HCT116 (cell line): ENCODE measurements at regions not wholly inside any gene's neighbourhood (a gene's known extent, or its start where the extent isn't known, plus 50 kb on each side); places are given as distances from the start of the nearest gene placed in this dataset.

Experiments
- ATAC-seq: fragments of 200-7000 bp; cut with Tn5 transposase; 2 replicates; pipeline ENCODE4 v1.9.1; 2020; ENCODE audit warnings: mild to moderate bottlenecking, moderate library complexity
- BruUV-seq: library from RNA; stranded (reverse); fragments of 400-500 nt; replicated peaks from 2 replicates; lab custom pipeline; 2021; lab: Mats Ljungman, UMichigan
- CTCF ChIA-PET: fragments of 300-600 bp; sonication (Branson Sonifier 250); formaldehyde crosslinking; loops from one replicate; lab custom pipeline; 2021; ENCODE audit warnings: antibody characterized with exemption; lab: Charles Lee
- POLR2A ChIA-PET: fragments of 300-600, 350-600 bp; sonication (Branson Sonifier 250); formaldehyde crosslinking; loops from one replicate; lab custom pipeline; 2021; ENCODE audit warnings: antibody characterized with exemption; lab: Charles Lee
- RAD21 ChIA-PET, 2 experiments: fragments of 300-600 bp; sonication (Branson Sonifier 250); formaldehyde crosslinking; loops; one replicate each; lab custom pipeline; 2023; ENCODE audit warnings: low total read pairs in 2 of 2; ENCODE audit not compliant: uncharacterized antibody in 2 of 2, unreplicated experiment in 2 of 2, low non-redundant PET in 1 of 2; lab: Charles Lee
- DNase-seq: peaks from one replicate; pipeline ENCODE4 v3.0.0-alpha.2; 2010; ENCODE audit warnings: low read depth, low spot score
- H2AFZ ChIP-seq: fragments of 200-600 bp; shearing (Covaris generic), sonication (generic); 2 replicates; pipeline ENCODE4 v1.6.1; 2017; ENCODE audit warnings: low read depth, mixed run types, mixed read lengths, antibody characterized with exemption, low read length; ENCODE audit not compliant: poor library complexity, severe bottlenecking
- H3K27ac ChIP-seq: 2 replicates; pipeline ENCODE4 v1.5.1; 2012; ENCODE audit warnings: low read depth, low read length
- H3K27me3 ChIP-seq: fragments of 200-600 bp; sonication (generic); 2 replicates; pipeline ENCODE4 v1.6.1; 2016; ENCODE audit warnings: mixed run types, low read length, mixed read lengths; ENCODE audit not compliant: insufficient read depth
- H3K36me3 ChIP-seq, 2 experiments: fragments of 200-500 bp in 1 of 2; fragments of 200-600 bp in 1 of 2; sonication (Bioruptor generic) in 1 of 2; sonication (generic) in 1 of 2; 2 replicates each; pipeline versions ENCODE4 v1.5.1 to v1.6.1; 2014 to 2016; ENCODE audit warnings: low read length in 2 of 2, inconsistent platforms in 1 of 2, mixed read lengths in 1 of 2, mixed run types in 1 of 2; ENCODE audit not compliant: insufficient read depth in 2 of 2, control insufficient read depth in 1 of 2
- H3K4me1 ChIP-seq, 2 experiments: fragments of 200-600 bp in 1 of 2; sonication (generic) in 1 of 2; 2 replicates each; pipeline versions ENCODE4 v1.5.1 to v1.6.1; 2012 to 2017; ENCODE audit warnings: low read length in 2 of 2, inconsistent platforms in 1 of 2, mild to moderate bottlenecking in 1 of 2, mixed read lengths in 1 of 2, mixed run types in 1 of 2, moderate library complexity in 1 of 2; ENCODE audit not compliant: insufficient read depth in 2 of 2, control insufficient read depth in 1 of 2
- H3K4me2 ChIP-seq: fragments of 200-600 bp; sonication (generic); 2 replicates; pipeline ENCODE4 v1.6.1; 2017; ENCODE audit warnings: mixed run types, low read length, mixed read lengths
- H3K4me3 ChIP-seq, 2 experiments: fragments of 200-600 bp in 1 of 2; sonication (generic) in 1 of 2; replicated peaks in 1 of 2; 2 replicates each; pipeline ENCODE4 v1.5.1; 2011 to 2016; ENCODE audit warnings: low read length in 2 of 2, control low read depth in 1 of 2, low read depth in 1 of 2, mild to moderate bottlenecking in 1 of 2, mixed read lengths in 1 of 2, mixed run types in 1 of 2
- H3K79me2 ChIP-seq: fragments of 200-600 bp; sonication (generic); 2 replicates; pipeline ENCODE4 v1.6.1; 2017; ENCODE audit warnings: mild to moderate bottlenecking, mixed run types, low read length, moderate library complexity, mixed read lengths; ENCODE audit not compliant: insufficient read depth
- H3K9ac ChIP-seq: fragments of 200-600 bp; sonication (generic); 2 replicates; pipeline ENCODE4 v1.6.1; 2016; ENCODE audit warnings: low read length, mixed read lengths
- H3K9me2 ChIP-seq: fragments of 200-600 bp; sonication (generic), shearing (Covaris generic); 2 replicates; pipeline ENCODE4 v1.6.1; 2017; ENCODE audit warnings: mixed run types, mild to moderate bottlenecking, moderate library complexity; ENCODE audit not compliant: insufficient read depth
- H3K9me3 ChIP-seq, 2 experiments: fragments of 200-500 bp in 1 of 2; fragments of 200-600 bp in 1 of 2; sonication (Bioruptor generic) in 1 of 2; sonication (generic) in 1 of 2; 2 replicates each; pipeline ENCODE4 v1.6.1; 2014 to 2017; ENCODE audit warnings: low read length in 2 of 2, mixed read lengths in 2 of 2, inconsistent platforms in 1 of 2, low read depth in 1 of 2, mild to moderate bottlenecking in 1 of 2, mixed run types in 1 of 2, moderate library complexity in 1 of 2; ENCODE audit not compliant: control insufficient read depth in 1 of 2, insufficient read depth in 1 of 2
- H4K20me1 ChIP-seq: fragments of 200-600 bp; sonication (generic), shearing (Covaris generic); 2 replicates; pipeline ENCODE4 v1.6.1; 2017; ENCODE audit warnings: mixed run types, mild to moderate bottlenecking, moderate library complexity; ENCODE audit not compliant: insufficient read depth
- CBX3 ChIP-seq: IDR thresholded peaks from 2 replicates; pipeline ENCODE4 v1.6.1; 2012; ENCODE audit warnings: low read depth
- EGR1 ChIP-seq: IDR thresholded peaks from 2 replicates; pipeline ENCODE4 v1.6.1; 2012; ENCODE audit warnings: low read depth
- ELF1 ChIP-seq: IDR thresholded peaks from 2 replicates; pipeline ENCODE4 v1.6.1; 2012; ENCODE audit warnings: low read depth, borderline replicate concordance
- EZH2 ChIP-seq: fragments of 200-600 bp; sonication (generic); IDR thresholded peaks from 2 replicates; pipeline ENCODE4 v1.6.1; 2017; ENCODE audit warnings: antibody characterized with exemption, mixed run types
- EZH2phosphoT487 ChIP-seq: fragments of 200-600 bp; IDR thresholded peaks from 2 replicates; pipeline ENCODE4 v1.6.1; 2018; ENCODE audit warnings: antibody characterized with exemption, borderline replicate concordance
- FOSL1 ChIP-seq: IDR thresholded peaks from 2 replicates; pipeline ENCODE4 v1.6.1; 2012; ENCODE audit warnings: low read depth
- JUND ChIP-seq: IDR thresholded peaks from 2 replicates; pipeline ENCODE4 v1.6.1; 2012
- POLR2A ChIP-seq: IDR thresholded peaks from 2 replicates; pipeline ENCODE4 v1.7.0; 2011; ENCODE audit warnings: borderline replicate concordance; ENCODE audit not compliant: insufficient read depth, insufficient read length; ENCODE audit errors: extremely low read depth
- POLR2AphosphoS5 ChIP-seq: IDR thresholded peaks from 2 replicates; pipeline ENCODE4 v1.6.1; 2011; ENCODE audit warnings: mild to moderate bottlenecking, low read depth, low read length, moderate library complexity
- RAD21 ChIP-seq: IDR thresholded peaks from 2 replicates; pipeline ENCODE4 v1.6.1; 2012; ENCODE audit warnings: low read depth, mild to moderate bottlenecking
- REST ChIP-seq: IDR thresholded peaks from 2 replicates; pipeline ENCODE4 v1.6.1; 2012; ENCODE audit warnings: low read depth
- SIN3A ChIP-seq: IDR thresholded peaks from 2 replicates; pipeline ENCODE4 v1.6.1; 2012; ENCODE audit warnings: low read depth
- TCF7L2 ChIP-seq: IDR thresholded peaks from 2 replicates; pipeline ENCODE4 v1.7.0; 2011; ENCODE audit warnings: borderline replicate concordance, inconsistent platforms; ENCODE audit not compliant: insufficient read depth, insufficient read length; ENCODE audit errors: extremely low read depth
- YY1 ChIP-seq: IDR thresholded peaks from 2 replicates; pipeline ENCODE4 v1.6.1; 2011; ENCODE audit warnings: low read length, low read depth, moderate library complexity, mild to moderate bottlenecking; ENCODE audit not compliant: insufficient replicate concordance; ENCODE audit errors: extremely low read depth
- ZBTB33 ChIP-seq: IDR thresholded peaks from 2 replicates; pipeline ENCODE4 v1.6.1; 2011; ENCODE audit warnings: mild to moderate bottlenecking, low read length, moderate library complexity; ENCODE audit not compliant: insufficient replicate concordance; ENCODE audit errors: extremely low read depth
- ZNF274 ChIP-seq: fragments of 200-500 bp; sonication (Bioruptor generic); IDR thresholded peaks from 2 replicates; pipeline ENCODE4 v1.6.1; 2014; ENCODE audit warnings: mild to moderate bottlenecking, low read depth, low read length, inconsistent platforms
- intact Hi-C: fragments of 100-400 bp; cut with micrococcal nuclease; formaldehyde crosslinking; loops from 2 replicates; pipeline ENCODE4 v1.10.0; 2022

DNA sequence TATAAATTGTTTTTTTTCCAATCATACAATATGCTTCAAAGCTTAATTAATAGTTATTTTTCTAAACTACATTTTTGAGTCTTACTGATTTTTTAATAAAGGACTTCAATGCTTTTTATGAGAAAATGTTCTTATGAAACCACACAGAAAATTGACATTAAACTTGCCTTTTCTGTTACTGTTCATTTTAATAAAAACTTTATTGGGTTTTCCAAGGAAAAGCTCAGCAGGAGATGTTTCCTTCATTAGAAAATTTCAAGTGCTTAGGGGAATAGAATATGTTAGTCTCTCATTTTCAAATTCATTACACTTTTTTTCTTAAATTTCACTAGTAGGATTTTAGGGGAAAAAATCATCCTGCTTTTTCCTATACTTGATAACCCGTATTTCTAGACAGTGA, 711.4 kb downstream of the DIPK2A start:
- Histone ChIP-seq H3K9me3 (peaks cover 0 to 4% of the 10 kb centered on the region in 2 experiments; a peak in 1 of 4 replicates), H3K27ac (no peak overlapping the region), H3K9me2 (no peaks in the 10 kb centered on the region), H3K4me2 (no peak overlapping the region), H3K36me3 (no peaks in the 10 kb centered on the region), H2AFZ (no peak overlapping the region), H3K27me3 (no peaks in the 10 kb centered on the region), H3K4me3 (no peak overlapping the region), H3K9ac (no peak overlapping the region), H3K4me1 (no peaks in the 10 kb centered on the region), H4K20me1 (no peaks in the 10 kb centered on the region), H3K79me2 (no peaks in the 10 kb centered on the region)
- ChIA-PET POLR2A (no interaction called here), CTCF (no interaction called here), RAD21 (no interaction called here)
- TF ChIP-seq CBX3 (no peak), POLR2A (no peak), ZBTB33 (no peak), SIN3A (no peak), FOSL1 (no peak), TCF7L2 (no peak), POLR2AphosphoS5 (no peak), EGR1 (no peak), RAD21 (no peak), YY1 (no peak), ZNF274 (no peak), REST (no peak), EZH2 (no peak), JUND (no peak), EZH2phosphoT487 (no peak), ELF1 (no peak)
- intact Hi-C loops = no loop called here
- no TSS peak for BruUV-seq
- ATAC-seq = no peak
- DNase-seq = no peak
